ENCODE measurements at regions not wholly inside any gene's neighbourhood (a gene's known extent, or its start where the extent isn't known, plus 50 kb on each side); places are given as distances from the start of the nearest gene placed in this dataset.

- no peak for DNase-seq (ENCODE audit: low read depth in 2 of 2)
Observed at GRCh38 chr12:24475337-24475736, 473.6 kb downstream of the BCAT1 start.

- DNase-seq (ENCODE audit: low read depth in 2 of 2) = no peak
Observed at GRCh38 chr12:24473097-24473496, 475.8 kb downstream of the BCAT1 start.

GRCh38 chr12:24470050-24470449 is 478.9 kb downstream of the BCAT1 start:
- no peak for DNase-seq (ENCODE audit: low read depth in 2 of 2)

GRCh38 chr12:24469089-24469488 is 479.8 kb downstream of the BCAT1 start:
- DNase-seq (ENCODE audit: low read depth in 2 of 2) = no peak

- DNase-seq (ENCODE audit: low read depth in 2 of 2) = no peak
Observed at GRCh38 chr12:24467226-24467625, 481.7 kb downstream of the BCAT1 start.

GRCh38 chr12:24463375-24463774 is 485.5 kb downstream of the BCAT1 start:
- no peak for DNase-seq (ENCODE audit: low read depth in 2 of 2)

GRCh38 chr12:24462946-24463345 is 486.0 kb downstream of the BCAT1 start:
- no peak for DNase-seq (ENCODE audit: low read depth in 2 of 2)

- DNase-seq (ENCODE audit: low read depth in 2 of 2) = no peak
Observed at GRCh38 chr12:24460506-24460905, 488.4 kb downstream of the BCAT1 start.

GRCh38 chr12:24460099-24460498 is 488.8 kb downstream of the BCAT1 start:
- no peak for DNase-seq (ENCODE audit: low read depth in 2 of 2)

GRCh38 chr12:24455811-24456210 is 493.1 kb downstream of the BCAT1 start:
- no peak for DNase-seq (ENCODE audit: low read depth in 2 of 2)

- no peak for DNase-seq (ENCODE audit: low read depth in 2 of 2)
Observed at GRCh38 chr12:24447678-24448077, 498.2 kb upstream of the SOX5 start.

- DNase-seq (ENCODE audit: low read depth in 2 of 2) = no peak
Observed at GRCh38 chr12:24446287-24446686, 496.8 kb upstream of the SOX5 start.

GRCh38 chr12:24444634-24445033 is 495.2 kb upstream of the SOX5 start:
- DNase-seq (ENCODE audit: low read depth in 2 of 2) = no peak

- DNase-seq (ENCODE audit: low read depth in 2 of 2) = no peak
Observed at GRCh38 chr12:24441458-24441857, 492.0 kb upstream of the SOX5 start.

- no peak for DNase-seq (ENCODE audit: low read depth in 2 of 2)
Observed at GRCh38 chr12:24436667-24437066, 487.2 kb upstream of the SOX5 start.

- no peak for DNase-seq (ENCODE audit: low read depth in 2 of 2)
Observed at GRCh38 chr12:24431872-24432271, 482.4 kb upstream of the SOX5 start.

- DNase-seq (ENCODE audit: low read depth in 2 of 2) = no peak
Observed at GRCh38 chr12:24427776-24428175, 478.3 kb upstream of the SOX5 start.

GRCh38 chr12:24425601-24425970 is 476.1 kb upstream of the SOX5 start:
- no peak for DNase-seq (ENCODE audit: low read depth in 2 of 2)

- no peak for DNase-seq (ENCODE audit: low read depth in 2 of 2)
Observed at GRCh38 chr12:24424889-24425600, 475.6 kb upstream of the SOX5 start.

- DNase-seq (ENCODE audit: low read depth in 2 of 2) = no peak
Observed at GRCh38 chr12:24424376-24424775, 474.9 kb upstream of the SOX5 start.

GRCh38 chr12:24423611-24424010 is 474.1 kb upstream of the SOX5 start:
- DNase-seq (ENCODE audit: low read depth in 2 of 2) = no peak

- DNase-seq (ENCODE audit: low read depth in 2 of 2) = no peak
Observed at GRCh38 chr12:24421759-24422158, 472.3 kb upstream of the SOX5 start.

- DNase-seq (ENCODE audit: low read depth in 2 of 2) = no peak
Observed at GRCh38 chr12:24418157-24418556, 468.7 kb upstream of the SOX5 start.

- no peak for DNase-seq (ENCODE audit: low read depth in 2 of 2)
Observed at GRCh38 chr12:24416423-24417109, 467.1 kb upstream of the SOX5 start.

Measured in stimulated activated CD8-positive, alpha-beta memory T cell treated with anti-CD3 and anti-CD28 coated beads, Interleukin-15, amount 100 ng/mL, for 48 hours (primary cell).